Ammon's horn (tissue), 1 donor: ENCODE measurements at regions not wholly inside any gene's neighbourhood (a gene's known extent, or its start where the extent isn't known, plus 50 kb on each side); places are given as distances from the start of the nearest gene placed in this dataset.

ENCODE experiments used
- DNase-seq: peaks from one replicate; pipeline ENCODE4 v3.0.0-alpha.2; 2016; ENCODE audit warnings: low spot score

- no peak for DNase-seq
These were observed 1371.5 kb upstream of the TMEFF2 start for GRCh38 chr2:193566276-193566675.

- no peak for DNase-seq
These were observed 1367.3 kb upstream of the TMEFF2 start for GRCh38 chr2:193562031-193562430.

- no peak for DNase-seq
These were observed 1366.3 kb upstream of the TMEFF2 start for GRCh38 chr2:193561054-193561453.

GRCh38 chr2:193556766-193557470 lies 1362.2 kb upstream of the TMEFF2 start:
- no peak for DNase-seq

GRCh38 chr2:193549661-193550060 lies 1354.9 kb upstream of the TMEFF2 start:
- no peak for DNase-seq

- no peak for DNase-seq
These were observed 1348.0 kb upstream of the TMEFF2 start for GRCh38 chr2:193542762-193543161.

GRCh38 chr2:193539188-193539587 lies 1344.5 kb upstream of the TMEFF2 start:
- DNase-seq = no peak

- no peak for DNase-seq
These were observed 1343.3 kb upstream of the TMEFF2 start for GRCh38 chr2:193538061-193538460.

- DNase-seq = no peak
These were observed 1342.8 kb upstream of the TMEFF2 start for GRCh38 chr2:193537531-193537930.

GRCh38 chr2:193528458-193528857 lies 1333.7 kb upstream of the TMEFF2 start:
- no peak for DNase-seq

GRCh38 chr2:193527146-193527545 lies 1332.4 kb upstream of the TMEFF2 start:
- no peak for DNase-seq

- no peak for DNase-seq
These were observed 1328.9 kb upstream of the TMEFF2 start for GRCh38 chr2:193523662-193524061.

- DNase-seq = no peak
These were observed 1326.8 kb upstream of the TMEFF2 start for GRCh38 chr2:193521523-193521922.

- DNase-seq = no peak
These were observed 1326.2 kb upstream of the TMEFF2 start for GRCh38 chr2:193520709-193521458.

- DNase-seq = no peak
These were observed 1323.5 kb upstream of the TMEFF2 start for GRCh38 chr2:193518041-193518817.

GRCh38 chr2:193517615-193518014 lies 1322.9 kb upstream of the TMEFF2 start:
- no peak for DNase-seq

- no peak for DNase-seq
These were observed 1311.3 kb upstream of the TMEFF2 start for GRCh38 chr2:193506035-193506434.

GRCh38 chr2:193505620-193506019 lies 1310.9 kb upstream of the TMEFF2 start:
- no peak for DNase-seq

- DNase-seq = no peak
These were observed 1307.8 kb upstream of the TMEFF2 start for GRCh38 chr2:193502363-193503035.

- no peak for DNase-seq
These were observed 1302.1 kb upstream of the TMEFF2 start for GRCh38 chr2:193496786-193497185.

GRCh38 chr2:193482557-193482956 lies 1287.8 kb upstream of the TMEFF2 start:
- no peak for DNase-seq

- DNase-seq = no peak
These were observed 1285.5 kb upstream of the TMEFF2 start for GRCh38 chr2:193480187-193480586.
